ENCODE measurements at regions not wholly inside any gene's neighbourhood (a gene's known extent, or its start where the extent isn't known, plus 50 kb on each side); places are given as distances from the start of the nearest gene placed in this dataset.

DNA sequence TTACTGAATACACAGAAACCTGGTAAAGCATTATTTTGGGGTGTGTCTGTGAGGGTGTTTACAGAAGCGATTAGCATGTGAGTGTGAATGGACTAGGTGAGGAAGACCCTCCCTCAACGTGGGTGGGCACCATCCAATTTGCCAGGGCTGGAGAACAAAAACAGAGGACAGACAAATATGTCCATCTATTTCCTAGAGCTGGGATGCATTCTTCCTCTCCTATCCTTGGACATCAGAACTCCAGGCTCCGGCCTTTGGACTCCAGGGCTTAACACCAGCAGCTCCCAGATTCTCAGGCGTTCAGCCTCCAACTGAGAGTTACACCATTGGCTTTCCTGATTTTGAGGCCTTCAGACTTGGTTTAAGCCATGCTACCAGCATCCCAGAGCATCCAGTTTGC lies 65.8 kb upstream of the CHD1 start:
- no peak for DNase-seq

- DNase-seq = no peak
These were observed 64.7 kb upstream of the CHD1 start for GRCh38 chr5:98993512-98993911.

DNA sequence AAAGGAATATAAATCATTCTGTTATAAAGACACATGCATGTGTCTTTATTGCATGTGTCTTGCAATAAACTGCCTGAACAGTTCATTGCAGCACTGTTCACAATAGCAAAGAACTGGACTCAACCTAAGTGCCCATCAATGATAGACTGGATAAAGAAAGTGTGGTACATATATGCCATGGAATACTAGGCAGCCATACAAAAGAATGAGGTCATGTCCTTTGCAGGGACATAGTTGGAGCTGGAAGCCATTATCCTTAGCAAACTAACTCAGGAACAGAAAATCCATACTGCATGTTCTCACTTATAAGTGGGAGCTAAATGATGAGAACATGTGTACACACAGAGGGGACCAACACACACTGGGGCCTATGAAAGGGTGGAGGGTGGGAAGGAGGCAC lies 63.7 kb upstream of the CHD1 start:
- no peak for DNase-seq

DNA sequence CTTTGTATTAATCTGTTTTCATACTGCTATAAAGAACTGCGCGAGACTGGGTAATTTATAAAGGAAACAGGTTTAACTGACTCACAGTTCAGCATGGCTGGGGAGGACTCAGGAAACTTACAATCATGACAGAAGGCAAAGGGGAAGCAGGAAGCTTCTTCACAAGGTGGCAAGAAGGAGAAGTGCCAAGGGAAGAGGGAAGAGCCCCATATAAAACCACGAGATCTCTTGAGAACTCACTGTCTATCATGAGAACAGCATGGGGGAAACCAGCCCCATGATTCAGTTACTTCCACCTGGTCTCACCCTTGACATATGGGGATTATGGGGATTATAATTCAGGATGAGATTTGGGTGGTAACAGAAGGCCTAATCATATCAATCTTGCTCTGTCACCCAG lies 60.9 kb upstream of the CHD1 start:
- DNase-seq = no peak

DNA sequence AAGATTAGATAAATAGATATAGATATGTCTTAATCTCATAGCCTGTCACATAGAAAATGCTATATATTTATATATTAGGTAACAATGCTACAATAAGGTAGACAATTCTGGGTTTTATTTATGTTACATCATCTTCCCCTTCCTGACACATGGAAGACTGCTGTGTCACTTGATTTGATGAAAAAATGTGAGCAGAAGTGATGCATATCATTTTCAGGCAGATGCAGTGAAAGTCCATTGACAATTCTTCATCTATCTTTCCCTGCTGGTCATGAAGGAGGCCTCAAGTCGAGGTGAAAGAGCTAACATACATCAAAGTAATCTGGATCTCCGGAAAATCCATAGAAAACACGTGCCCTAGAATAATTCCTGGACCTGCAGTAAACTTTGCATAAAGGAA lies 57.8 kb upstream of the CHD1 start:
- no peak for DNase-seq

DNA sequence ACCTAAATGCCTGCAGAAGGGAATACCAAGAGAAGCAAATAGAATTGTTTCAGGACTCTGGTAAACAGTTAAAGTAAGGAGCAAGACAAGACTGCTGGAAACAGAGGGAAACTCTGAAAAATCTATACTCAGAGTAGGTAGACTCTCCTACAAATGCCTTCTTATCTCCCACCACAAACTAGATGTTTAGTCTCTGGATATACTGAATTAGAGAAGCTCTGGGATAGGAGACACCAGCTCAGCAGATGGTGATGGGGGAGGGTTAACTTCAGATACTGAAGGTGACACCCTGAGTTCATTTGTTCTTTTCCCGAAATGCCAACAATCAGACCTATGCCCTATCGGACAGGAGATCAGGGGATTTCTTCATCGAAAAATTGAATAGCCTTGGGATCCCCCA lies 54.1 kb upstream of the CHD1 start:
- no peak for DNase-seq
